ENCODE measurements at regions not wholly inside any gene's neighbourhood (a gene's known extent, or its start where the extent isn't known, plus 50 kb on each side); places are given as distances from the start of the nearest gene placed in this dataset.

- TF ChIP-seq ZBTB11 (CRISPR knock-in tag; IDR thresholded peaks at IDR 0.05) (no peak), SREBF2 (IDR thresholded peaks at IDR 0.05; ENCODE audit: low read length) (no peak), ZBTB40 (IDR thresholded peaks at IDR 0.05; ENCODE audit: borderline replicate concordance) (no peak), SMC3 (IDR thresholded peaks at IDR 0.05; ENCODE audit: borderline replicate concordance, low read length) (0 out of 2 replicates have a peak, but pooled peaks have one; percentile 7), NR2F1 (conservative IDR thresholded peaks at IDR 0.05) (peak; percentile 77), E2F4 (IDR thresholded peaks at IDR 0.05; ENCODE audit: low read depth, low read length) (no peak), BHLHE40 (IDR thresholded peaks at IDR 0.05; ENCODE audit: borderline replicate concordance in 1 of 2, low read depth in 2 of 2, low read length in 1 of 2) (peak; percentile 26 to 44; a peak in 1 of 4 replicates), SUZ12 (IDR thresholded peaks at IDR 0.05; ENCODE audit: unreplicated experiment) (no peak), FOXK2 (IDR thresholded peaks at IDR 0.05) (peak; percentile 32; the same call in 1 of the 2 replicates), TAF1 (IDR thresholded peaks at IDR 0.05; ENCODE audit: borderline replicate concordance, low read depth, low read length) (0 out of 2 replicates have a peak, but pooled peaks have one; percentile 23), KAT2A (conservative IDR thresholded peaks at IDR 0.05; ENCODE audit: control insufficient read depth, low read depth, low read length) (no peak), PAX8 (IDR thresholded peaks at IDR 0.05) (no peak), NBN (IDR thresholded peaks at IDR 0.05) (no peak), NFIC (IDR thresholded peaks at IDR 0.05; ENCODE audit: low read depth, low read length) (peak; percentile 90), ZNF24 (IDR thresholded peaks at IDR 0.05) (no peak), RELB (IDR thresholded peaks at IDR 0.05; ENCODE audit: low read depth) (peak; percentile 26; the same call in 1 of the 2 replicates), ZNF217 (IDR thresholded peaks at IDR 0.05) (peak; percentile 27; the same call in 1 of the 2 replicates)
Observed at GRCh38 chr10:131641231-131641630, 259.6 kb upstream of the PPP2R2D start (continued).
